Fibroblast of mammary gland (primary cell): ENCODE measurements at regions not wholly inside any gene's neighbourhood (a gene's known extent, or its start where the extent isn't known, plus 50 kb on each side); places are given as distances from the start of the nearest gene placed in this dataset.

Experiments
- DNase-seq: peaks from one replicate; pipeline ENCODE4 v3.0.0-alpha.2; 2010; ENCODE audit warnings: low read depth
- H3K4me3 ChIP-seq: 2 replicates; pipeline ENCODE4 v1.5.1; 2011; ENCODE audit warnings: low read depth, mild to moderate bottlenecking, low read length, moderate library complexity; ENCODE audit not compliant: control insufficient read depth
- CTCF ChIP-seq: conservative IDR thresholded peaks from 2 replicates; pipeline ENCODE4 v1.5.1; 2011; ENCODE audit warnings: low read depth, low read length, inconsistent platforms; ENCODE audit not compliant: control insufficient read depth, insufficient read depth

- no peak for TF ChIP-seq CTCF
- H3K4me3 ChIP-seq, result no peak overlapping the region
- DNase-seq, result no peak
Observed at GRCh38 chrX:138287205-138287877, 424.2 kb downstream of the FGF13 start.

GRCh38 chrX:138294951-138295350 lies 416.6 kb downstream of the FGF13 start:
- H3K4me3 ChIP-seq, result no peak overlapping the region
- no peak for DNase-seq
- TF ChIP-seq CTCF, result no peak

DNA sequence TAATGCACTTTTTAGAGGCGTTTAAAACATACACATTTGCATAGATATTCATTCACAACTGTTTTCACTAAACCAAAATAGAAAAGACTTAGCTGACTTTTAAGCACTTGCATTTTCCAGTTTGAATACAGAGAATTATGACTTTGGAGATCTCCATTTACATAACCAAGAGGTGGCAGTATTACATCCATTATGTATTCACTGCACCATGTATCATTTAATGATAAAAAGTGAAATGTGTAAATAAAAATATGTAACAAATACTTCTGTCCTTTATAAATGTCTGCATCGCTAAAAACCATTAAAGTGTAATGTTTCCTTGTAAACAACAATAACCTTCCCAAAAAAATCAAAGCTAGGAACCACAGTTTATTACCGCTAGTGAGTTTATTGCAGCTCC lies 413.2 kb downstream of the FGF13 start:
- no peak for DNase-seq
- no peak for TF ChIP-seq CTCF

GRCh38 chrX:138345801-138346200 lies 365.7 kb downstream of the FGF13 start:
- TF ChIP-seq CTCF, result no peak
- H3K4me3 ChIP-seq, result no peak overlapping the region
- no peak for DNase-seq

More for the DNA sequence above, 413.2 kb downstream of the FGF13 start:
- H3K4me3 ChIP-seq, result no peak overlapping the region

DNA sequence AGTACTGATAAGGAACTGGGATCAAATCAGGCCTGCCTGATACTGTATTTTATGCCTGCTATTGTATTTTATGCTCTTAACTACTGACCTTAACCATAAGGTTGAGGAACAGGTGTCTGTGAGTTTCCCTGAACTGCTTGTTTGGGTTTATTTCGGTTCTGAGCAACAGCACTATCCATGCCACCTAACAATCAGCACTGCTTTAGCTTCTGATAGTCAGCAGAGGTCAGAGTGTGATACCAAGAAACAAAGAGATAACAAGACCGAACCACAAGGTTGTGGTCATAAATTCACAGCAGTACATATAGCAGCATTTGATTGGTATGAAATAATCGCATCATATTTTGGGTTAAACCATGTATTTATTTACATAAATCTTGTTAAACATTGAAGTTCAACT lies 362.2 kb downstream of the FGF13 start:
- no peak for DNase-seq

DNA sequence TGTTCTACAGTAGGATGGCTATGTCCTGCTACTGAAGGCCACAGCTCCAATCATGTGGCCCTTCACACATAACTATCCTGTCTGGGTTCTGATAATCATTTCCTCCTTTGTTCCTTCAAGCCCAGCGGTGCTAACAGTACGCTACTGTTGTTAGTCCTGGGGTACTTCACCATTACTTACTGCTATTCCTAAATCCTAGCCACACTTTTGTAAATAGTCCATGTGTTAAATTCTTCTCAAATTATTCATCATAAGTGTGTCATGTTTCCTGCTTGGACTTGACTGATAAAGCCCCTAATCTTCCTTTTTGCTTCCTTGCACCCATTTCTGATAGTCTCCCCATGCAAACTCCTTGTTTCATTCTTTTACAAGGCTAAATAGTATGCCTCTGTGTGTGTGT lies 332.6 kb downstream of the FGF13 start:
- H3K4me3 ChIP-seq, result no peak overlapping the region
- DNase-seq, result no peak
- TF ChIP-seq CTCF, result no peak

More for the DNA sequence above, 362.2 kb downstream of the FGF13 start:
- no peak for TF ChIP-seq CTCF
- no peak overlapping the region for H3K4me3 ChIP-seq

- TF ChIP-seq CTCF, result no peak
- H3K4me3 ChIP-seq, result no peak overlapping the region
- DNase-seq, result no peak
Observed at GRCh38 chrX:138408101-138408500, 303.4 kb downstream of the FGF13 start.
